ENCODE measurements at regions not wholly inside any gene's neighbourhood (a gene's known extent, or its start where the extent isn't known, plus 50 kb on each side); places are given as distances from the start of the nearest gene placed in this dataset.

DNA sequence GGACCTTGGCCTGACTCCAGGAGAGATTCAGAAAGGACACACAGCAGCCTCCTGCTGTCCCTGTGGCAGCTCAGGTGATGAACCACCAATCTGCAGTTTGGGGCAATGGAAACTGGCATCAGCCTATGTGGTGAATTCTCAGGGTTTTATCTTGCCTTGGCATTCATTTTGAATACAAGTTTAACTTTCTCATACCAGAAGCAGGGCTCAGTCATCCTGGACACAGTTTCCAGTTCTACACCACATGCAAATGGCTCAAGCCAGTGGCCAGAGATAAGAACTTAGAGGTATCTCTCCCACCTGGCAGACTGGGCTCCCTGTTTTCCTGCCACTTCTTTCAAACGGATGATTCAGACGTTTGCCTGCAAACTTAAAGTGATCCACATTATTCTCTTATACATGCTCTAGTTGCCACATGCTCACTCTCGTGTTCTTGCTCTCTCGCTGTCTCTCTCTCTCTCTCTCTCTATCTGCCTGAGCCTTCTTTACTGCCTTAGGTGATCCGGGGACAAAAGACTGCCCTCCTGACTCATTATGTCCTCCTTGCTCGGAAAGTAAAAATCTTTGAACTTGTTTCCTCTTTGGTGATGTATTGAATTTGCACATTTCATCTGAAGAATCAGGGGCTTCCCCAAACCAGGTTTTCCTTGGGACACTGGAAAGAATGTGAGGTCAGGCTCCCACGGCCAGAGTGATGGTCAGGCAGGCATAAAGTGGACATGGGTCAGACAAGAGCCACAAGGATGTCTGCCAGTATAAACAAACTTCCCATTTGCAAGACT, 99.6 kb upstream of the STT3B start:
- TF ChIP-seq, protein P1, sequence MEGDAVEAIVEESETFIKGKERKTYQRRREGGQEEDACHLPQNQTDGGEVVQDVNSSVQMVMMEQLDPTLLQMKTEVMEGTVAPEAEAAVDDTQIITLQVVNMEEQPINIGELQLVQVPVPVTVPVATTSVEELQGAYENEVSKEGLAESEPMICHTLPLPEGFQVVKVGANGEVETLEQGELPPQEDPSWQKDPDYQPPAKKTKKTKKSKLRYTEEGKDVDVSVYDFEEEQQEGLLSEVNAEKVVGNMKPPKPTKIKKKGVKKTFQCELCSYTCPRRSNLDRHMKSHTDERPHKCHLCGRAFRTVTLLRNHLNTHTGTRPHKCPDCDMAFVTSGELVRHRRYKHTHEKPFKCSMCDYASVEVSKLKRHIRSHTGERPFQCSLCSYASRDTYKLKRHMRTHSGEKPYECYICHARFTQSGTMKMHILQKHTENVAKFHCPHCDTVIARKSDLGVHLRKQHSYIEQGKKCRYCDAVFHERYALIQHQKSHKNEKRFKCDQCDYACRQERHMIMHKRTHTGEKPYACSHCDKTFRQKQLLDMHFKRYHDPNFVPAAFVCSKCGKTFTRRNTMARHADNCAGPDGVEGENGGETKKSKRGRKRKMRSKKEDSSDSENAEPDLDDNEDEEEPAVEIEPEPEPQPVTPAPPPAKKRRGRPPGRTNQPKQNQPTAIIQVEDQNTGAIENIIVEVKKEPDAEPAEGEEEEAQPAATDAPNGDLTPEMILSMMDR (IDR thresholded peaks at IDR 0.05; ENCODE audit: insufficient read depth, low read depth, low read length, missing control alignments) = no peak
- H3K4me3 ChIP-seq (ENCODE audit: low read length) = no peak overlapping the region
- DNase-seq (ENCODE audit: low read depth) = peak; percentile 39

DNA sequence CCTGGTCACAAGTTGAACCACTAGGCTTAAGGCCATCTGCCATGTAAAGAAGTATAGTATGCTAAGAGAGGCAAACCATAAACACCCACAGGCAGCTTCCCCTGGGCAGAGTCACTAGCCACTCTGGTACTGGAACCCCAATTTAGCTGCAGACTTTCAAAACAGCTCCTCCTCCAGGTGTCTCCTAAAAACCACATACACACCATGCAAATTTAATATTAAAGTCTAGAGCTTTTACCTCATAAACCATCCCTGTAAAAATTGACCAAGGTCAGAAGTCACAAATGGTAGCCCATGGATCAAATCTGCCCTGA, 99.1 kb upstream of the STT3B start:
- H3K4me3 ChIP-seq (ENCODE audit: low read length) = no peak overlapping the region
- TF ChIP-seq, protein P1 (IDR thresholded peaks at IDR 0.05; ENCODE audit: insufficient read depth, low read depth, low read length, missing control alignments) = no peak
- DNase-seq (ENCODE audit: low read depth) = no peak

DNA sequence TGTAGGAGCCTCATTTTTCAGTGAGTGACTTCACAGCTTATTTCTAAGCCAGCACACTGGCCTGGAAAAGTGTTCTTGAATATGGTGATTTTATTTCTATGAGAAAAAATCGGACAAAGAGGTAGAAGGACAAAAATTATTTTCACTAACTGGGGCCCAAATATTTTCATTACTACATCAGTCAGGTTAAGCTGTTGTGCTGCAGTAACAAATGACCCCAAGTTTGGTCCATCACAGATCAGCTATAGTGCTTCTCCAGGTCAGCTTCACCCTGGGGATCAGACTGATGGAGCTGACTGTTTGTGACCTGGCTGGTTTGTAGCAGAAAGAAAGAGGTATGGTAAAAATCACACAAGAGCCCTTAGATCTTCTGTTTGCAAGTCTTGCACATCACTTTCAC, 97.9 kb upstream of the STT3B start:
- no peak for DNase-seq (ENCODE audit: low read depth)
- TF ChIP-seq, protein P1 (IDR thresholded peaks at IDR 0.05; ENCODE audit: insufficient read depth, low read depth, low read length, missing control alignments) = no peak
- no peak overlapping the region for H3K4me3 ChIP-seq (ENCODE audit: low read length)

DNA sequence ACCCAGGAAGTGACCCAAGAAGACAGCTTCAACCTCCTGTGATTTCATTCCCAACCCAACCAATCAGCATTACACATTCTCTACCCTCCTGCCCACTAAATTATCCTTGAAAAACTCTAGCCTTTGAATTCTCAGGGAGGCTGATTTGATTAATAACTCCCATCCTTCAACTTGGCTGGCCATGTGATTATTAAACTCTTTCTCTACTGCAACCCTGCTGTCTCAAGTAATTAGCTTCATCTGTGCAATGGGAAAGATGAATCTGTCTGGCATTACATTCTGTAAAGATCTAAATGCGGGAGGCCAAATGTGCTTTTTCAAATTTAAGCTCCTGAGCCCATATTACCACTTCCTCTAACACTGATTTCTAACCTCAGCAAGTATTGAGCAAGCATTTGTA, 95.9 kb upstream of the STT3B start:
- DNase-seq (ENCODE audit: low read depth) = no peak
- H3K4me3 ChIP-seq (ENCODE audit: low read length) = no peak overlapping the region
- TF ChIP-seq, protein P1 (IDR thresholded peaks at IDR 0.05; ENCODE audit: insufficient read depth, low read depth, low read length, missing control alignments) = no peak

DNA sequence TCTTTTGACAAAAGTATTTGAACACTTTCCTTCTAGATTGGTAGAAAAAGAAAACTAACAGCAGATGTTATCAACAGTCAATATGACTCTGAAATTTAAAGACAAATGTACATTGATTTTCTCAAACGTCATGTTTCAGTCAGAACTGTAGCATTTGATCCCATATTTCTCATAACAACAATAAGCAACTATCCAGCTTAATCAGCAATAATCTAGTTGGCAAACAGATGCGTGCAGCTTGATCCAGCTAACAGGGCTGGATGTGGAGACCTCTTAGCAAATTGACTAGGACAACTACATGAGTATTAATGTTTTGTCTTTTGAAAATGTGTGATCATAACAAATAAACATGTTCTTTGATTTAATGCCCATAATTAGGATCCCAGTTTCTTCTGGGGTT, 94.0 kb upstream of the STT3B start:
- DNase-seq (ENCODE audit: low read depth) = no peak
- TF ChIP-seq, protein P1 (IDR thresholded peaks at IDR 0.05; ENCODE audit: insufficient read depth, low read depth, low read length, missing control alignments) = no peak
- H3K4me3 ChIP-seq (ENCODE audit: low read length) = no peak overlapping the region

DNA sequence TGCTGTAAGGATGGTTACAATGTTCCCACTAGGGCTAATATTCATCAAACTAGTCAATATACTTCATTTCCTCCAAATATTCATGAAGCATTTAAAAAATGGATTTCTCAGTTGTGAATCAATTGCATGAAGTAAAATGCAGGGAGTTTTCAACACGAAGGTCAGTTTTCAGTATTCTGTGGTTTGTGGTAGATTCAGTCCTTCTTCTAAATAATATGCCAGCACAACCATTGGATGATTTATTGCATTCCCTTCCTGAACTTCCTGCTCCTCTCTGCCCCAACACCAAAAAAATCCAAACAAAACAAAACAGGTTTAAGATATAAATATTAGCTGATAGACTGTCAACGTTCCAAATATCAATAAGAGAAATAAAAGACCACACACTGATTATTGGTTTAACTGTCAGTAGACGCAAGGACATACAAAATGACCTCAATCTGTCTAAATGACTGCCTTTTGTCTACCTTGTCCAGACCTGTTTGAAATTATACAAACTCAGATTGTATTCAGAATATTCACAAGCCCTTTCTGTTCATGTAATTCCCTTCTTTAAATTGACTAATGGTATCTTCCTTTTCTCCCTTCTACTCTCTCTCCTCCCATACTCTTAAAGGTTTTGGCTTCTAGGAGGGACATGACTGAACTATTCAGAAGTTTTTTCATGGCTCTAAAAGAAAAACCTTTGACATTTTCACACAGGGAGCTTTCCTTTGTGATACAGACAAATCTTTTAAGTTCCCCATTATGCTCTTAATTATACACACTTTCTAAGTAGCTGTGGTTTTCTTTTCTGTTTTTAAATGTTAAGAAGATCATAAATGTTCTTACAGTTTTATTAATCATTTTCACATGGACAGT, 92.6 kb upstream of the STT3B start:
- TF ChIP-seq, protein P1 (IDR thresholded peaks at IDR 0.05; ENCODE audit: insufficient read depth, low read depth, low read length, missing control alignments) = no peak
- no peak overlapping the region for H3K4me3 ChIP-seq (ENCODE audit: low read length)
- DNase-seq (ENCODE audit: low read depth) = no peak

Data from epithelial cell of esophagus (primary cell).